Esophagus squamous epithelium (tissue), 5 donors: ENCODE measurements at regions not wholly inside any gene's neighbourhood (a gene's known extent, or its start where the extent isn't known, plus 50 kb on each side); places are given as distances from the start of the nearest gene placed in this dataset.

Experiments
- DNase-seq: peaks from one replicate; lab custom pipeline; 2025; lab: John Stamatoyannopoulos, UW
- H3K27ac ChIP-seq, 4 donors: fragments of 200-600 bp; sonication (generic); one replicate each; pipeline ENCODE4 v1.5.1; 2016 to 2019; ENCODE audit warnings: mild to moderate bottlenecking in 1 of 4
- H3K27me3 ChIP-seq, 4 donors: fragments of 200-600 bp; sonication (generic); 1 replicate in 3 of 4; 2 replicates in 1 of 4; pipeline versions ENCODE4 v1.5.1 to v1.6.0; 2017 to 2021; ENCODE audit warnings: antibody characterized with exemption in 1 of 4
- H3K36me3 ChIP-seq, 3 donors: fragments of 200-600 bp; sonication (generic); one replicate each; pipeline ENCODE4 v1.5.1; 2016 to 2019
- H3K4me1 ChIP-seq, 3 donors: fragments of 200-600 bp; sonication (generic); one replicate each; pipeline ENCODE4 v1.5.1; 2017 to 2019
- H3K4me3 ChIP-seq, 4 donors: fragments of 200-600 bp; sonication (generic); 1 replicate in 3 of 4; 2 replicates in 1 of 4; pipeline ENCODE4 v1.5.1; 2016 to 2019; ENCODE audit warnings: mild to moderate bottlenecking in 2 of 4, moderate library complexity in 1 of 4
- H3K9me3 ChIP-seq, 3 donors: fragments of 200-600 bp; sonication (generic); one replicate each; pipeline ENCODE4 v1.5.1; 2016 to 2019
- POLR2A ChIP-seq, 4 donors: fragments of 450-650 bp; IDR thresholded peaks; one replicate each; pipeline ENCODE4 v1.6.1; 2017; ENCODE audit warnings: antibody characterized with exemption in 4 of 4, mild to moderate bottlenecking in 4 of 4, moderate library complexity in 3 of 4
- WGBS, 2 donors: methylation state at CpG; one replicate each; pipeline ENCODE4 v1.1.5; 2018; 5-methylcytosine and 5-hydroxymethylcytosine counted together
- intact Hi-C: fragments of 100-400 bp; cut with DNase I; formaldehyde crosslinking; loops from one replicate; pipeline ENCODE4 v1.15.0; 2022
- TF ChIP-seq, protein P1 (sequence below), 6 experiments: fragments of 450-650 bp in 4 of 6; fragments of 200-600 bp in 2 of 6; sonication (generic) in 2 of 6; IDR thresholded peaks; one replicate each; pipeline ENCODE4 v1.5.1; 2016 to 2019; ENCODE audit warnings: antibody characterized with exemption in 6 of 6, mild to moderate bottlenecking in 4 of 6, moderate library complexity in 4 of 6
- donor health status: DM: yes; HTN: yes; CAD: no.

DNA sequence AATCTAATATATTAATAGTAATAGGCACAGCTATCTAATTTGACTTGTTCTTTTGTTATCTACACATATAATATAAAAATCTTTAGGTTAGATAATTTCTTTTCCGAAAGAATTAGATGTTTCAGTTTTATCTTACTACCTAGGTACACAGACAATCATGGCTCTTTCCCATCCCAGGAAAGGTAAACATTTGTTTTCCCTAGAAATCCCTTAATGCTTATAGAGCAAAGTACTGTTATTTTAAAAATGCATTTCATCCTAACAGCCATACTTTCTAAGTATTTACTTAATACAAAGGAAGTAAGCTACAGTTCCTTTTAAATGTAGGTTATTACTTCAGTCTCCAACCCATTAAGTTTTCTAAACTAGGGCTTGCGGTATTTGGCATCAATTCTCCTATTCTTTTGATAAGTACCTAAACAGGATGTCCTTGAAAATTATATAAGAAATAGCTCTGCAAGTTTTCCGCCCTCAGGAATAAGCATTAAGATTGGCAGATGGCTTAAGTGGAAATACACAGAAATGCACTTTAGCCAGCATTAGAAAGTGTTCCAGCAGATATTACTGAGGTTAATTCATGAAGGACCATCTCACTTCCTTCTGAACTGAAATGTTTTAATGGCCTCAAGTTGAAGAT lies 616.2 kb upstream of the SPRY2 start:
- intact Hi-C loops: no loop called here
- H3K36me3 ChIP-seq: no peaks in the 10 kb centered on the region
- no peaks in the 10 kb centered on the region for H3K9me3 ChIP-seq
- no peaks in the 10 kb centered on the region for H3K4me1 ChIP-seq
- H3K27ac ChIP-seq: no peak overlapping the region
- H3K27me3 ChIP-seq: no peaks in the 10 kb centered on the region
- TF ChIP-seq, protein P1, sequence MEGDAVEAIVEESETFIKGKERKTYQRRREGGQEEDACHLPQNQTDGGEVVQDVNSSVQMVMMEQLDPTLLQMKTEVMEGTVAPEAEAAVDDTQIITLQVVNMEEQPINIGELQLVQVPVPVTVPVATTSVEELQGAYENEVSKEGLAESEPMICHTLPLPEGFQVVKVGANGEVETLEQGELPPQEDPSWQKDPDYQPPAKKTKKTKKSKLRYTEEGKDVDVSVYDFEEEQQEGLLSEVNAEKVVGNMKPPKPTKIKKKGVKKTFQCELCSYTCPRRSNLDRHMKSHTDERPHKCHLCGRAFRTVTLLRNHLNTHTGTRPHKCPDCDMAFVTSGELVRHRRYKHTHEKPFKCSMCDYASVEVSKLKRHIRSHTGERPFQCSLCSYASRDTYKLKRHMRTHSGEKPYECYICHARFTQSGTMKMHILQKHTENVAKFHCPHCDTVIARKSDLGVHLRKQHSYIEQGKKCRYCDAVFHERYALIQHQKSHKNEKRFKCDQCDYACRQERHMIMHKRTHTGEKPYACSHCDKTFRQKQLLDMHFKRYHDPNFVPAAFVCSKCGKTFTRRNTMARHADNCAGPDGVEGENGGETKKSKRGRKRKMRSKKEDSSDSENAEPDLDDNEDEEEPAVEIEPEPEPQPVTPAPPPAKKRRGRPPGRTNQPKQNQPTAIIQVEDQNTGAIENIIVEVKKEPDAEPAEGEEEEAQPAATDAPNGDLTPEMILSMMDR (IDR thresholded peaks at IDR 0.05): no peak
- TF ChIP-seq POLR2A (IDR thresholded peaks at IDR 0.05): no peak
- DNase-seq: no peak
- H3K4me3 ChIP-seq: no peak overlapping the region
- WGBS, 2 donors: 44 to 54% methylated on average over 3 of the region's 3 CpGs

DNA sequence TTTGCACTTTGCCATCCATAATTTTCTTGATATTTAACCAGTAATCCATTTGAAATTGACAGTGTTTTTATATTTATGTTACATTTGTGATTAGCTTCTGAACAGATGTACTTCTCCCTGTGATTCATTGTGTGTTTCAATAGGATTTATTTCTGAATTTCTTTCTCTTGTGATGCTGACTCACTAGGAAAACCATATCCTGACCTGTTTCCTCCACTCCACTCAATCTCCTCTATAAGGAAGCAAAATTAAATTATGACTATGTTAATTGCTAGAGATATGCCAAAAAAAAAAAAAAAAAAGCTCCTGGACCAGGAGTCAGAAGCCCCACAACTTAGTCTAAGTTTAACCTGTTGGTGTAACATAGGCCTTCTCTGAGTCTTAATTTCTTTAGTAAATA lies 614.6 kb upstream of the SPRY2 start:
- intact Hi-C loops: no loop called here
- TF ChIP-seq POLR2A (IDR thresholded peaks at IDR 0.05): no peak
- TF ChIP-seq, protein P1 (IDR thresholded peaks at IDR 0.05): no peak
- Histone ChIP-seq H3K27ac (no peak overlapping the region), H3K36me3 (no peaks in the 10 kb centered on the region), H3K27me3 (no peaks in the 10 kb centered on the region), H3K4me1 (no peaks in the 10 kb centered on the region), H3K4me3 (no peak overlapping the region), H3K9me3 (no peaks in the 10 kb centered on the region)
- no peak for DNase-seq

DNA sequence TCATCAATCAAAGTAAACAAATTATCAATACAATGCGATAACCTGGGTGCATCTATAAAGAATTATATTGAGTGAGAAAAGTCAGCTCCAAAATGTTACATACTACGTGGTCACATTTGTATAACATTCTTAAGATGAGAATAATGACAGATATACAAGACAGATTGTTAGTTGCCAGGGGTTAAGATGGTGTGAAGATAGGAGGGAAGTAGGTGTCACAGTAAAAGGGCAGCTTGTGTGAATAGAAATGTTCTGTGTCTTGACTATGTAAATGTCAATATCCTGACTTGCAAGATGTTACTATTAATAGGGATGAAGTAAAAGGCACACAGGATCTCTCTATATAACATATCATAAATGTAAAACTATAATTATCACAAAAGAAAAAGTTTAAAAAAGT lies 611.2 kb upstream of the SPRY2 start:
- 80 to 85% methylated on average over 2 of the region's 2 CpGs for WGBS, 2 donors
- DNase-seq: no peak
- H3K36me3 ChIP-seq: no peaks in the 10 kb centered on the region
- H3K27me3 ChIP-seq: no peaks in the 10 kb centered on the region
- intact Hi-C loops: no loop called here
- no peaks in the 10 kb centered on the region for H3K9me3 ChIP-seq
- no peaks in the 10 kb centered on the region for H3K4me1 ChIP-seq
- no peak for TF ChIP-seq POLR2A (IDR thresholded peaks at IDR 0.05)
- TF ChIP-seq, protein P1 (IDR thresholded peaks at IDR 0.05): no peak
- no peak overlapping the region for H3K4me3 ChIP-seq
- H3K27ac ChIP-seq: no peak overlapping the region

DNA sequence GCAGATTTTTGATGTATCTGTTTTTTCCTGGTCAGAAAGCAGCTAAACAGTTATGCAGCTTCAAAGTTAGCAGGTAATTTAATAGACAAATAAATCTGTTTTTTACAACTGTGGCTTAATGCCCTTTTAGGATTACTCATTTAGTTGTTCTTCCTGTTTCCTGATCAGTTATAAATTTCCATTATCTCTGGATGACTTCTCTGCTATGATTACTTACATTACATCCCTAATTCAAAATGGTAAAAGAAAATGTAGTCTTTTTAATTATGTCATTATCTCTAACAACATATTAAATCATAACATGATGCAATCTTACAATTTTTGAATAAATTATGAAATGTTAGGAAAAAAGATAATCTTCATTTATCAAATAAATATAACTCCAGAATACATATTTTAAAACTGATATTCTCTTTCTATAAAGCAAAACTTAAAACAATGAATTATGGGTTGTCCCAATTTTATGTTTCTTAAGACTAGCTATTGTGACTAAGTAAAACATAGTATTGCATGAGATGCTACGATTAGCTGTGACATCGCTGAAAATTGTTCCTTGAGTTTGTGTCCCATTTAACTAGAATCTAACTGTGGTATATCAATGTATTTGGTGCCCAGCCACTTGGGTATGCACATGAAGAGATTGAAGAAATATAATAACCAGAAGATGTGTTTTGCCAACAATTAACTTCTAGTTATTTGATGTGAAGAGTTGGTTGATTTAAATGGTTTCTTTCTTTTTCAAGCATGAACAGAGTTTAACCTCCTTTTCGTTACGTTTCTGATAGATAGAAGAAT lies 605.3 kb upstream of the SPRY2 start:
- whole genome bisulfite sequencing, 2 donors: 74 to 75% methylated on average over 4 of the region's 4 CpGs
- intact Hi-C loops: no loop called here
- Histone ChIP-seq H3K9me3 (no peaks in the 10 kb centered on the region), H3K27ac (no peak overlapping the region), H3K36me3 (no peaks in the 10 kb centered on the region), H3K27me3 (no peaks in the 10 kb centered on the region), H3K4me1 (no peaks in the 10 kb centered on the region), H3K4me3 (no peak overlapping the region)
- TF ChIP-seq POLR2A (IDR thresholded peaks at IDR 0.05): no peak
- TF ChIP-seq, protein P1 (IDR thresholded peaks at IDR 0.05): no peak
- DNase-seq: no peak

DNA sequence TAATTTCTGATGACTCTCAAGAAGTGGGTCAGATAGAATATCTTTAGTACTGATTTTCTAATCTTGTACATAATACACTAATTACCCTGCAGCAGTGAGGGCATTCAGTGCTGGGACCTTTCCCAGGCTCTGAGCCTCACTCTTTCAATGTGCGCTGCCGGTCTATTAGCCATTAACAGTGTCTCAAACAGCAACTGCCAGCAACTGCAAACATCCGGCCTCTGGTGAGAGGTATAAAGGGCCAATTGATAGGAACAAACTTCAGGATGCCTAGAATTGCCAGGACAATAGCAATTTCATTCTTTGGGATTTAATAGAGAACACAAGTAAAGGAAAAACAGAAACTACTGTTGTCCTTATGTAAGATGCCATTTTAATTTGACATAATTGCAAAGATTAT lies 604.4 kb upstream of the SPRY2 start:
- Histone ChIP-seq H3K4me1 (no peaks in the 10 kb centered on the region), H3K9me3 (no peaks in the 10 kb centered on the region), H3K4me3 (no peak overlapping the region), H3K27ac (no peak overlapping the region), H3K36me3 (no peaks in the 10 kb centered on the region), H3K27me3 (no peaks in the 10 kb centered on the region)
- 73 to 74% methylated on average over 3 of the region's 3 CpGs for WGBS, 2 donors
- intact Hi-C loops: no loop called here
- DNase-seq: no peak
- TF ChIP-seq POLR2A (IDR thresholded peaks at IDR 0.05): no peak
